Liver (tissue), 3 donors: ENCODE measurements at regions not wholly inside any gene's neighbourhood (a gene's known extent, or its start where the extent isn't known, plus 50 kb on each side); places are given as distances from the start of the nearest gene placed in this dataset.

ENCODE experiments used
- ATF3 ChIP-seq: IDR thresholded peaks from 2 replicates; pipeline ENCODE4 v1.6.1; 2016; ENCODE audit warnings: antibody characterized with exemption
- CTCF ChIP-seq: fragments of 150-350 bp; IDR thresholded peaks from 2 replicates; pipeline ENCODE4 v1.5.1; 2017; ENCODE audit warnings: improper control_type of control experiment, low read depth, low read length; ENCODE audit not compliant: missing input control
- EGR1 ChIP-seq, 2 donors: IDR thresholded peaks; 2 replicates each; pipeline ENCODE4 v1.6.1; 2016 to 2018; ENCODE audit warnings: antibody characterized with exemption in 2 of 2, low read depth in 2 of 2
- FOXA1 ChIP-seq: IDR thresholded peaks from 2 replicates; pipeline ENCODE4 v1.6.1; 2016; ENCODE audit warnings: antibody characterized with exemption
- GABPA ChIP-seq, 2 donors: IDR thresholded peaks in 1 of 2; conservative IDR thresholded peaks in 1 of 2; 2 replicates each; pipeline ENCODE4 v1.6.1; 2016; ENCODE audit warnings: antibody characterized with exemption in 2 of 2, mild to moderate bottlenecking in 1 of 2, moderate library complexity in 1 of 2
- JUND ChIP-seq, 2 donors: IDR thresholded peaks; 2 replicates each; pipeline ENCODE4 v1.6.1; 2016; ENCODE audit warnings: antibody characterized with exemption in 2 of 2
- RAD21 ChIP-seq, 2 donors: IDR thresholded peaks; 2 replicates each; pipeline ENCODE4 v1.6.1; 2016; ENCODE audit warnings: antibody characterized with exemption in 2 of 2, mild to moderate bottlenecking in 2 of 2
- REST ChIP-seq: IDR thresholded peaks from 2 replicates; pipeline ENCODE4 v1.6.1; 2016; ENCODE audit warnings: antibody characterized with exemption, mild to moderate bottlenecking
- RXRA ChIP-seq, 2 donors: IDR thresholded peaks; 2 replicates each; pipeline ENCODE4 v1.6.1; 2017 to 2018; ENCODE audit warnings: antibody characterized with exemption in 2 of 2, mild to moderate bottlenecking in 1 of 2
- TAF1 ChIP-seq: conservative IDR thresholded peaks from 2 replicates; pipeline ENCODE4 v1.6.1; 2016; ENCODE audit warnings: antibody characterized with exemption, mild to moderate bottlenecking
- YY1 ChIP-seq: IDR thresholded peaks from 2 replicates; pipeline ENCODE4 v1.6.1; 2016; ENCODE audit warnings: antibody characterized with exemption, mild to moderate bottlenecking
- TF ChIP-seq, protein P1 (sequence below): IDR thresholded peaks from 2 replicates; pipeline ENCODE4 v1.6.1; 2016; ENCODE audit warnings: antibody characterized with exemption
- donor health status: healthy.
- donor health status: healthy.

DNA sequence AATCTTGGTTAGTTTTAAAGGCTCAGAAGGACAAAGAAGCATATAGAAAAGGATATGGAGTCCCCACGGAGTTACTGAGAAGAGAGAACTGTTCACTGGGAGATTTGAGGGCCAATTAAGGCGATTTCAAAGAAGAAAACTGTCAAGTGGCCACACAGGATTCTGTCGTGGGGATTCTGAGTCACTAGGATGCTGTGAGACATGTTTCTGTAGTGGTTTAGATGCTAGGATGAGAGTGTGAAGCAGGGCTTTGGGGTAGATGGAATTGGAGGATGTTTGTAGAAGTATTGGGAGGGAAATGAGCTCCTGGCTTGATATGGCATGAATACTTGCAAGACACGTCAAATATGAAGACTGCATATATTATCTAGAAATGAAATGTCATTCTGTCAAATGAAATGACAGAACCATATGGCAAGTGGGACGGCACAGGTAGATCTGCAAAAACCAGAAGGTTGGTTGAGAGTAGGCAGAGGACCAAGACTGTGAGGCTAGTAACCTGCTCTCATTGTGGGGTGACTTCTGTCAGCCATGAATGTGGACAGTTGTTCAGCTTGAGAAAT lies 136.3 kb upstream of the SPRY4 start:
- no peak for TF ChIP-seq JUND (IDR thresholded peaks at IDR 0.05)
- TF ChIP-seq RAD21 (IDR thresholded peaks at IDR 0.05) = no peak
- TF ChIP-seq CTCF = no peak
- no peak for TF ChIP-seq RXRA (IDR thresholded peaks at IDR 0.05)
- no peak for TF ChIP-seq YY1
- TF ChIP-seq REST = no peak
- TF ChIP-seq EGR1 (IDR thresholded peaks at IDR 0.05; ENCODE audit: low read depth in 2 of 2) = no peak
- TF ChIP-seq, protein P1, sequence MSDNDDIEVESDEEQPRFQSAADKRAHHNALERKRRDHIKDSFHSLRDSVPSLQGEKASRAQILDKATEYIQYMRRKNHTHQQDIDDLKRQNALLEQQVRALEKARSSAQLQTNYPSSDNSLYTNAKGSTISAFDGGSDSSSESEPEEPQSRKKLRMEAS = no peak
- no peak for TF ChIP-seq GABPA (IDR thresholded peaks at IDR 0.05 in 1 of 2, conservative IDR thresholded peaks at IDR 0.05 in 1 of 2)
- no peak for TF ChIP-seq FOXA1
- no peak for TF ChIP-seq ATF3
- no peak for TF ChIP-seq TAF1
